DOHH2 (cell line): ENCODE measurements at regions not wholly inside any gene's neighbourhood (a gene's known extent, or its start where the extent isn't known, plus 50 kb on each side); places are given as distances from the start of the nearest gene placed in this dataset.

Source experiments
- CTCF ChIP-seq: fragments of 200-600 bp; sonication (generic); IDR thresholded peaks from one replicate; pipeline ENCODE4 v1.5.1; 2014; ENCODE audit warnings: antibody characterized with exemption, mild to moderate bottlenecking, low read depth, low read length; ENCODE audit not compliant: poor library complexity, severe bottlenecking
- EZH2phosphoT487 ChIP-seq: fragments of 200-600 bp; sonication (generic); IDR thresholded peaks from 2 replicates; pipeline ENCODE4 v1.6.1; 2017; ENCODE audit warnings: borderline replicate concordance, mild to moderate bottlenecking, antibody characterized with exemption, low read length, moderate library complexity, mixed read lengths

- TF ChIP-seq CTCF: no peak
- no peak for TF ChIP-seq EZH2phosphoT487
Measured at GRCh38 chr2:183493040-183493439, 368.8 kb downstream of the NUP35 start.
